SK-N-SH (cell line): ENCODE measurements at regions not wholly inside any gene's neighbourhood (a gene's known extent, or its start where the extent isn't known, plus 50 kb on each side); places are given as distances from the start of the nearest gene placed in this dataset.

Experiments used
- CTCF ChIA-PET: fragments of 300-600, 350-600 bp; formaldehyde crosslinking; extraction: SDS; loops from one replicate; lab custom pipeline; 2021; lab: Yijun Ruan, JAX
- POLR2A ChIA-PET: fragments of 350-600 bp; sonication (Branson Sonifier 250); formaldehyde crosslinking; extraction: SDS; loops from one replicate; lab custom pipeline; 2020; ENCODE audit warnings: antibody characterized with exemption, inconsistent platforms; lab: Yijun Ruan, JAX
- DNase-seq: peaks from one replicate; pipeline ENCODE4 v3.0.0; 2012
- H2AFZ ChIP-seq: fragments of 200-600 bp; sonication (generic); 2 replicates; pipeline ENCODE4 v1.8.1; 2016; ENCODE audit warnings: antibody characterized with exemption, mild to moderate bottlenecking, low read depth
- H3F3A ChIP-seq: fragments of 200-600 bp; sonication (generic); replicated peaks from 2 replicates; pipeline ENCODE3; 2016; ENCODE audit warnings: antibody characterized with exemption, mild to moderate bottlenecking; ENCODE audit not compliant: insufficient read depth
- H3K27ac ChIP-seq, 2 experiments: fragments of 200-500 bp in 1 of 2; fragments of 200-600 bp in 1 of 2; sonication (Bioruptor generic) in 1 of 2; sonication (generic), shearing (Covaris generic) in 1 of 2; 2 replicates each; pipeline versions ENCODE4 v1.5.1 to v1.6.1; 2014 to 2016; ENCODE audit warnings: low read depth in 2 of 2, inconsistent platforms in 1 of 2, low read length in 1 of 2, mild to moderate bottlenecking in 1 of 2, mixed read lengths in 1 of 2
- H3K27me3 ChIP-seq: fragments of 200-600 bp; sonication (generic), shearing (Covaris generic); 2 replicates; pipeline ENCODE4 v1.6.1; 2016; ENCODE audit warnings: mixed run types; ENCODE audit not compliant: insufficient read depth
- H3K36me3 ChIP-seq, 2 experiments: fragments of 200-500 bp in 1 of 2; fragments of 200-600 bp in 1 of 2; sonication (Bioruptor generic) in 1 of 2; sonication (generic) in 1 of 2; replicated peaks in 1 of 2; 2 replicates each; pipeline versions ENCODE3 to v1.5.1; 2014 to 2016; ENCODE audit warnings: low read length in 1 of 2, mild to moderate bottlenecking in 1 of 2; ENCODE audit not compliant: insufficient read depth in 2 of 2, control insufficient read depth in 1 of 2
- H3K4me1 ChIP-seq, 2 experiments: fragments of 200-500 bp in 1 of 2; fragments of 200-600 bp in 1 of 2; sonication (Bioruptor generic) in 1 of 2; sonication (generic), shearing (Covaris generic) in 1 of 2; 2 replicates each; pipeline versions ENCODE4 v1.5.1 to v1.6.1; 2014 to 2016; ENCODE audit warnings: low read depth in 1 of 2, low read length in 1 of 2, mixed run types in 1 of 2; ENCODE audit not compliant: insufficient read depth in 2 of 2, control insufficient read depth in 1 of 2
- H3K4me2 ChIP-seq: fragments of 200-600 bp; sonication (generic), shearing (Covaris generic); 2 replicates; pipeline ENCODE4 v1.6.1; 2017; ENCODE audit warnings: mixed run types
- H3K4me3 ChIP-seq, 2 experiments: fragments of 200-500 bp in 1 of 2; fragments of 200-600 bp in 1 of 2; sonication (Bioruptor generic) in 1 of 2; sonication (generic), shearing (Covaris generic) in 1 of 2; 2 replicates each; pipeline versions ENCODE4 v1.5.1 to v1.8.1; 2014 to 2016; ENCODE audit warnings: low read depth in 2 of 2, inconsistent platforms in 1 of 2, low read length in 1 of 2, mild to moderate bottlenecking in 1 of 2, mixed read lengths in 1 of 2, moderate library complexity in 1 of 2
- H3K79me2 ChIP-seq: fragments of 200-600 bp; sonication (generic); 2 replicates; pipeline ENCODE4 v1.8.1; 2017; ENCODE audit warnings: mild to moderate bottlenecking; ENCODE audit not compliant: insufficient read depth
- H3K9ac ChIP-seq: fragments of 200-600 bp; sonication (generic); 2 replicates; pipeline ENCODE4 v1.6.1; 2017; ENCODE audit warnings: mixed run types
- H3K9me2 ChIP-seq: fragments of 200-600 bp; sonication (generic); 2 replicates; pipeline ENCODE4 v1.6.1; 2017; ENCODE audit warnings: mixed run types
- H3K9me3 ChIP-seq: fragments of 200-600 bp; sonication (generic); 2 replicates; pipeline ENCODE4 v1.6.1; 2017; ENCODE audit warnings: mixed run types, mild to moderate bottlenecking, moderate library complexity
- H4K20me1 ChIP-seq: fragments of 200-600 bp; sonication (generic); 2 replicates; pipeline ENCODE4 v1.6.1; 2017; ENCODE audit warnings: mild to moderate bottlenecking, mixed run types; ENCODE audit not compliant: insufficient read depth
- CHD2 ChIP-seq: fragments of 150-350 bp; IDR thresholded peaks from 2 replicates; pipeline ENCODE4 v1.6.1; 2018; ENCODE audit warnings: low read length; ENCODE audit not compliant: partially characterized antibody
- EP300 ChIP-seq, 2 experiments: IDR thresholded peaks; 2 replicates each; pipeline versions ENCODE4 v1.4.0 to v1.6.1; 2012; ENCODE audit warnings: borderline replicate concordance in 1 of 2, low read depth in 1 of 2, low read length in 1 of 2
- EZH2phosphoT487 ChIP-seq: fragments of 200-600 bp; sonication (generic); IDR thresholded peaks from 2 replicates; pipeline ENCODE4 v1.6.1; 2017; ENCODE audit warnings: low read depth, mixed run types, mild to moderate bottlenecking, antibody characterized with exemption, moderate library complexity, borderline replicate concordance
- FOXJ3 ChIP-seq: sonication (generic); formaldehyde crosslinking; IDR thresholded peaks from 2 replicates; pipeline ENCODE4 v1.5.1; 2020; ENCODE audit warnings: mild to moderate bottlenecking, missing genetic modification reagents
- FOXM1 ChIP-seq: IDR thresholded peaks from 2 replicates; pipeline ENCODE4 v1.4.0; 2012; ENCODE audit warnings: low read depth, mild to moderate bottlenecking
- GABPA ChIP-seq: IDR thresholded peaks from 2 replicates; pipeline ENCODE4 v1.4.0; 2012; ENCODE audit warnings: low read depth, mild to moderate bottlenecking
- JUND ChIP-seq: IDR thresholded peaks from 2 replicates; pipeline ENCODE4 v1.4.0; 2012
- NFIC ChIP-seq: IDR thresholded peaks from 2 replicates; pipeline ENCODE4 v1.4.0; 2012; ENCODE audit warnings: borderline replicate concordance
- RFX5 ChIP-seq: IDR thresholded peaks from 2 replicates; pipeline ENCODE4 v1.6.1; 2012; ENCODE audit warnings: mild to moderate bottlenecking, improper control_type of control experiment, low read length
- TCF12 ChIP-seq: IDR thresholded peaks from 2 replicates; pipeline ENCODE4 v1.4.0; 2012
- USF2 ChIP-seq: fragments of 150-350 bp; IDR thresholded peaks from 2 replicates; pipeline ENCODE4 v1.6.1; 2017; ENCODE audit warnings: antibody characterized with exemption, low read length, low read depth, borderline replicate concordance
- YY1 ChIP-seq: IDR thresholded peaks from 2 replicates; pipeline ENCODE4 v1.4.0; 2012; ENCODE audit warnings: low read depth, mild to moderate bottlenecking
- WGBS: methylation state at CpG from one replicate; pipeline ENCODE4 v1.1.6; 2017; ENCODE audit warnings: low lambda C conversion rate; 5-methylcytosine and 5-hydroxymethylcytosine counted together
- TF ChIP-seq, protein P1 (sequence below): IDR thresholded peaks from 2 replicates; pipeline ENCODE4; 2012
- TF ChIP-seq, protein P2 (sequence below): IDR thresholded peaks from 2 replicates; pipeline ENCODE4 v1.4.0; 2012; ENCODE audit warnings: low read depth
- TF ChIP-seq, protein P3 (sequence below): IDR thresholded peaks from 2 replicates; pipeline ENCODE4 v1.4.0; 2012; ENCODE audit warnings: low read depth, borderline replicate concordance
- TF ChIP-seq, protein P4 (sequence below): IDR thresholded peaks from 2 replicates; pipeline ENCODE4 v1.6.1; 2012; ENCODE audit warnings: mild to moderate bottlenecking, low read depth, low read length, moderate library complexity

DNA sequence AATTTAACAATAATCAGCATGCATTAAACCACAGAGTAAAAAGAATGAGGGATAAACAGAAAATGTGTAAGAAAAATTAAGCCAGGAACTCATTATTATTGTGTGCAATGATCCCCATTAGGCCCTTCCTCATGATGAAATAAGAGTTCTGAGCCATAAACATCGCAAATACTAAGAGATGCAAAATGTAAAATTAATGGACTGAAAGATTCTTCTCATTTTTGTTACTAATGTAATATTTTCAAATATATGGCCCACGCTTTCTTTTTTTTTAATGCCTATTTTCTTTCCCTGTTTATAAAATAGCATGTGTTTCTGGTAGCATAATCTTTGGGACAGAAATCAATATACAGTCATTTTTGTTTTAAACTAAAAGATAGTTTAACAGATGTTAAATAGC is 281.0 kb downstream of the PDGFC start:
- no peak for DNase-seq
- no peaks in the 10 kb centered on the region for H3K36me3 ChIP-seq
- H3F3A ChIP-seq: peaks cover 13% of the 10 kb centered on the region
- WGBS: 70% methylated on average over 2 of the region's 2 CpGs
- no peaks in the 10 kb centered on the region for H3K9me3 ChIP-seq
- TF ChIP-seq EP300 (IDR thresholded peaks at IDR 0.05; ENCODE audit: borderline replicate concordance in 1 of 2, low read depth in 1 of 2, low read length in 1 of 2) (no peak), EZH2phosphoT487 (no peak), YY1 (no peak), NFIC (no peak), GABPA (no peak), CHD2 (no peak), USF2 (no peak), FOXM1 (no peak), JUND (no peak), RFX5 (no peak), FOXJ3 (CRISPR knock-in tag) (no peak), TCF12 (no peak)
- TF ChIP-seq, protein P1, sequence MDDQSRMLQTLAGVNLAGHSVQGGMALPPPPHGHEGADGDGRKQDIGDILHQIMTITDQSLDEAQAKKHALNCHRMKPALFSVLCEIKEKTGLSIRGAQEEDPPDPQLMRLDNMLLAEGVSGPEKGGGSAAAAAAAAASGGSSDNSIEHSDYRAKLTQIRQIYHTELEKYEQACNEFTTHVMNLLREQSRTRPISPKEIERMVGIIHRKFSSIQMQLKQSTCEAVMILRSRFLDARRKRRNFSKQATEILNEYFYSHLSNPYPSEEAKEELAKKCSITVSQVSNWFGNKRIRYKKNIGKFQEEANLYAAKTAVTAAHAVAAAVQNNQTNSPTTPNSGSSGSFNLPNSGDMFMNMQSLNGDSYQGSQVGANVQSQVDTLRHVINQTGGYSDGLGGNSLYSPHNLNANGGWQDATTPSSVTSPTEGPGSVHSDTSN: no peak
- TF ChIP-seq, protein P2, sequence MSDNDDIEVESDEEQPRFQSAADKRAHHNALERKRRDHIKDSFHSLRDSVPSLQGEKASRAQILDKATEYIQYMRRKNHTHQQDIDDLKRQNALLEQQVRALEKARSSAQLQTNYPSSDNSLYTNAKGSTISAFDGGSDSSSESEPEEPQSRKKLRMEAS: no peak
- TF ChIP-seq, protein P3, sequence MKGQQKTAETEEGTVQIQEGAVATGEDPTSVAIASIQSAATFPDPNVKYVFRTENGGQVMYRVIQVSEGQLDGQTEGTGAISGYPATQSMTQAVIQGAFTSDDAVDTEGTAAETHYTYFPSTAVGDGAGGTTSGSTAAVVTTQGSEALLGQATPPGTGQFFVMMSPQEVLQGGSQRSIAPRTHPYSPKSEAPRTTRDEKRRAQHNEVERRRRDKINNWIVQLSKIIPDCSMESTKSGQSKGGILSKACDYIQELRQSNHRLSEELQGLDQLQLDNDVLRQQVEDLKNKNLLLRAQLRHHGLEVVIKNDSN: no peak
- TF ChIP-seq, protein P4, sequence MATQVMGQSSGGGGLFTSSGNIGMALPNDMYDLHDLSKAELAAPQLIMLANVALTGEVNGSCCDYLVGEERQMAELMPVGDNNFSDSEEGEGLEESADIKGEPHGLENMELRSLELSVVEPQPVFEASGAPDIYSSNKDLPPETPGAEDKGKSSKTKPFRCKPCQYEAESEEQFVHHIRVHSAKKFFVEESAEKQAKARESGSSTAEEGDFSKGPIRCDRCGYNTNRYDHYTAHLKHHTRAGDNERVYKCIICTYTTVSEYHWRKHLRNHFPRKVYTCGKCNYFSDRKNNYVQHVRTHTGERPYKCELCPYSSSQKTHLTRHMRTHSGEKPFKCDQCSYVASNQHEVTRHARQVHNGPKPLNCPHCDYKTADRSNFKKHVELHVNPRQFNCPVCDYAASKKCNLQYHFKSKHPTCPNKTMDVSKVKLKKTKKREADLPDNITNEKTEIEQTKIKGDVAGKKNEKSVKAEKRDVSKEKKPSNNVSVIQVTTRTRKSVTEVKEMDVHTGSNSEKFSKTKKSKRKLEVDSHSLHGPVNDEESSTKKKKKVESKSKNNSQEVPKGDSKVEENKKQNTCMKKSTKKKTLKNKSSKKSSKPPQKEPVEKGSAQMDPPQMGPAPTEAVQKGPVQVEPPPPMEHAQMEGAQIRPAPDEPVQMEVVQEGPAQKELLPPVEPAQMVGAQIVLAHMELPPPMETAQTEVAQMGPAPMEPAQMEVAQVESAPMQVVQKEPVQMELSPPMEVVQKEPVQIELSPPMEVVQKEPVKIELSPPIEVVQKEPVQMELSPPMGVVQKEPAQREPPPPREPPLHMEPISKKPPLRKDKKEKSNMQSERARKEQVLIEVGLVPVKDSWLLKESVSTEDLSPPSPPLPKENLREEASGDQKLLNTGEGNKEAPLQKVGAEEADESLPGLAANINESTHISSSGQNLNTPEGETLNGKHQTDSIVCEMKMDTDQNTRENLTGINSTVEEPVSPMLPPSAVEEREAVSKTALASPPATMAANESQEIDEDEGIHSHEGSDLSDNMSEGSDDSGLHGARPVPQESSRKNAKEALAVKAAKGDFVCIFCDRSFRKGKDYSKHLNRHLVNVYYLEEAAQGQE: no peak
- no peak overlapping the region for H3K4me3 ChIP-seq
- H3K4me1 ChIP-seq: peaks cover 0 to 9% of the 10 kb centered on the region in 2 experiments; a peak in 1 of 4 replicates
- CTCF ChIA-PET: no interaction called here
- H3K27me3 ChIP-seq: no peaks in the 10 kb centered on the region
- H3K79me2 ChIP-seq: no peaks in the 10 kb centered on the region
- no peak overlapping the region for H3K4me2 ChIP-seq
- no peaks in the 10 kb centered on the region for H3K9me2 ChIP-seq
- POLR2A ChIA-PET: no interaction called here
- no peak overlapping the region for H3K27ac ChIP-seq
- H4K20me1 ChIP-seq: no peaks in the 10 kb centered on the region
- no peak overlapping the region for H3K9ac ChIP-seq
- H2AFZ ChIP-seq: no peak overlapping the region
